ENCODE measurements at regions not wholly inside any gene's neighbourhood (a gene's known extent, or its start where the extent isn't known, plus 50 kb on each side); places are given as distances from the start of the nearest gene placed in this dataset.
"Not testable (repeated sequence)": the region's sequence is repeated elsewhere in the genome, so short reads cannot be mapped to it uniquely, and the experiment has no call there.

DNA sequence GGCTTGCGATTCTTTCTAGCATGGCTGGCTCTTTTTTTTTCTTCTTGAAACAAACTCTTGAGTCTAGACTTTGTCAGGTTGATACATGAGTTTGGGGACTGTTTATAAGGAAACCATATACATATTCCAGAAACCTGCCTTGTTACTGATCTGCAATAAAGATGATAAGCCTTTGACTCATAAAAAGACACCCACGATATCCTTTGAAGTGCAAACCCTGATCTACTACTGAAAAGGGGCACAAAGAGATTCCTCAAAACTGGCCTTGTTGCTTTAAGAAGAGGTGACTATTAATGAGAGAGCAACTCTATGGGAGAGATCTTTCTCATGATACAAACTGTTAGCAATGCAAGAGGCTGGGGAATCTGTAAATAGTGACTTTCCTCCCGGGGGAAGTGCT, 247.1 kb downstream of the ANKRD30B start:
- not testable (repeated sequence) for TF ChIP-seq CTCF (IDR thresholded peaks at IDR 0.05); SP1 (CRISPR knock-in tag; conservative IDR thresholded peaks at IDR 0.05); CREB1 (CRISPR knock-in tag; IDR thresholded peaks at IDR 0.05); NR3C1 (CRISPR knock-in tag; conservative IDR thresholded peaks at IDR 0.05; ENCODE audit: low read depth)

All from WTC11 (cell line).